Esophagus squamous epithelium (tissue), 4 donors: ENCODE measurements at regions not wholly inside any gene's neighbourhood (a gene's known extent, or its start where the extent isn't known, plus 50 kb on each side); places are given as distances from the start of the nearest gene placed in this dataset.

Experiments used
- POLR2A ChIP-seq, 4 donors: fragments of 450-650 bp; IDR thresholded peaks; one replicate each; pipeline ENCODE4 v1.6.1; 2017; ENCODE audit warnings: antibody characterized with exemption in 4 of 4, mild to moderate bottlenecking in 4 of 4, moderate library complexity in 3 of 4
- TF ChIP-seq, protein P1 (sequence below), 6 experiments: fragments of 450-650 bp in 4 of 6; fragments of 200-600 bp in 2 of 6; sonication (generic) in 2 of 6; IDR thresholded peaks; one replicate each; pipeline ENCODE4 v1.5.1; 2016 to 2019; ENCODE audit warnings: antibody characterized with exemption in 6 of 6, mild to moderate bottlenecking in 4 of 6, moderate library complexity in 4 of 6

DNA sequence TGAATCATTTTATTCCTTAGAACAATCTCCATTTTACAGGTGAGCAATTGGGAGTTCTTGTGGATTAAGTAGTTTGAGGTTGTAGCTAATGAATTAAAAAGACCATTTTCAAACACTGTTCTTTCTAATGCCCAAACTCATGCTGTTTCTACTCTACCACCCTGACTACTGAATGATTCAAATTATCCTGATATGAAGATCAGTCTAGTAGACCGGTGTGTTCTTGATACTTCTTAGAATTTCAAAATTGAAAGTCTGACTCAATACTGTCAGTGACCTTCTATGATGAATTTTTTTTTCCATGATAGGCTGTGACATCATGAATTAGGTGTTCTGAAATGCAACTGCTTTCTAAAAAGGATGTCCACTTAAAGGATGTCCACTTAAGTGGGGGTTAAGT is 515.5 kb downstream of the DMAC1 start:
- TF ChIP-seq POLR2A (IDR thresholded peaks at IDR 0.05), result no peak
- TF ChIP-seq, protein P1, sequence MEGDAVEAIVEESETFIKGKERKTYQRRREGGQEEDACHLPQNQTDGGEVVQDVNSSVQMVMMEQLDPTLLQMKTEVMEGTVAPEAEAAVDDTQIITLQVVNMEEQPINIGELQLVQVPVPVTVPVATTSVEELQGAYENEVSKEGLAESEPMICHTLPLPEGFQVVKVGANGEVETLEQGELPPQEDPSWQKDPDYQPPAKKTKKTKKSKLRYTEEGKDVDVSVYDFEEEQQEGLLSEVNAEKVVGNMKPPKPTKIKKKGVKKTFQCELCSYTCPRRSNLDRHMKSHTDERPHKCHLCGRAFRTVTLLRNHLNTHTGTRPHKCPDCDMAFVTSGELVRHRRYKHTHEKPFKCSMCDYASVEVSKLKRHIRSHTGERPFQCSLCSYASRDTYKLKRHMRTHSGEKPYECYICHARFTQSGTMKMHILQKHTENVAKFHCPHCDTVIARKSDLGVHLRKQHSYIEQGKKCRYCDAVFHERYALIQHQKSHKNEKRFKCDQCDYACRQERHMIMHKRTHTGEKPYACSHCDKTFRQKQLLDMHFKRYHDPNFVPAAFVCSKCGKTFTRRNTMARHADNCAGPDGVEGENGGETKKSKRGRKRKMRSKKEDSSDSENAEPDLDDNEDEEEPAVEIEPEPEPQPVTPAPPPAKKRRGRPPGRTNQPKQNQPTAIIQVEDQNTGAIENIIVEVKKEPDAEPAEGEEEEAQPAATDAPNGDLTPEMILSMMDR (IDR thresholded peaks at IDR 0.05), result no peak
